Ascending aorta (tissue), 2 donors: ENCODE measurements at regions not wholly inside any gene's neighbourhood (a gene's known extent, or its start where the extent isn't known, plus 50 kb on each side); places are given as distances from the start of the nearest gene placed in this dataset.

Experiments
- DNase-seq, 2 donors: peaks; one replicate each; pipeline ENCODE4 v3.0.0-alpha.2; 2019; ENCODE audit warnings: low spot score in 2 of 2
- H3K27ac ChIP-seq, 2 donors: fragments of 200-600 bp; sonication (generic); one replicate each; pipeline ENCODE4 v1.5.1; 2016 to 2017; ENCODE audit warnings: mild to moderate bottlenecking in 1 of 2
- H3K27me3 ChIP-seq: fragments of 200-600 bp; sonication (generic); one replicate; pipeline ENCODE4 v1.5.1; 2017
- H3K36me3 ChIP-seq, 2 donors: fragments of 200-600 bp; sonication (generic); one replicate each; pipeline ENCODE4 v1.5.1; 2016
- H3K4me1 ChIP-seq, 2 donors: fragments of 200-600 bp; sonication (generic); one replicate each; pipeline ENCODE4 v1.5.1; 2016 to 2017; ENCODE audit warnings: mild to moderate bottlenecking in 1 of 2
- H3K4me3 ChIP-seq, 2 donors: fragments of 200-600 bp; sonication (generic); one replicate each; pipeline ENCODE4 v1.5.1; 2016 to 2017; ENCODE audit warnings: mild to moderate bottlenecking in 1 of 2
- H3K9me3 ChIP-seq, 2 donors: fragments of 200-600 bp; sonication (generic); one replicate each; pipeline ENCODE4 v1.5.1; 2016
- intact Hi-C: fragments of 100-400 bp; cut with DNase I; formaldehyde crosslinking; loops from one replicate; pipeline ENCODE4 v1.15.1; 2023
- TF ChIP-seq, protein P1 (sequence below), 3 experiments: fragments of 200-600 bp in 2 of 3; fragments of 450-650 bp in 1 of 3; sonication (generic) in 2 of 3; IDR thresholded peaks; one replicate each; pipeline ENCODE4 v1.5.1; 2016 to 2019; ENCODE audit warnings: antibody characterized with exemption in 3 of 3, mild to moderate bottlenecking in 1 of 3, moderate library complexity in 1 of 3

- no peaks in the 10 kb centered on the region for H3K4me1 ChIP-seq
- intact Hi-C loops, result no loop called here
- no peaks in the 10 kb centered on the region for H3K9me3 ChIP-seq
- H3K27ac ChIP-seq, result no peak overlapping the region
- no peak overlapping the region for H3K4me3 ChIP-seq
- TF ChIP-seq, protein P1, sequence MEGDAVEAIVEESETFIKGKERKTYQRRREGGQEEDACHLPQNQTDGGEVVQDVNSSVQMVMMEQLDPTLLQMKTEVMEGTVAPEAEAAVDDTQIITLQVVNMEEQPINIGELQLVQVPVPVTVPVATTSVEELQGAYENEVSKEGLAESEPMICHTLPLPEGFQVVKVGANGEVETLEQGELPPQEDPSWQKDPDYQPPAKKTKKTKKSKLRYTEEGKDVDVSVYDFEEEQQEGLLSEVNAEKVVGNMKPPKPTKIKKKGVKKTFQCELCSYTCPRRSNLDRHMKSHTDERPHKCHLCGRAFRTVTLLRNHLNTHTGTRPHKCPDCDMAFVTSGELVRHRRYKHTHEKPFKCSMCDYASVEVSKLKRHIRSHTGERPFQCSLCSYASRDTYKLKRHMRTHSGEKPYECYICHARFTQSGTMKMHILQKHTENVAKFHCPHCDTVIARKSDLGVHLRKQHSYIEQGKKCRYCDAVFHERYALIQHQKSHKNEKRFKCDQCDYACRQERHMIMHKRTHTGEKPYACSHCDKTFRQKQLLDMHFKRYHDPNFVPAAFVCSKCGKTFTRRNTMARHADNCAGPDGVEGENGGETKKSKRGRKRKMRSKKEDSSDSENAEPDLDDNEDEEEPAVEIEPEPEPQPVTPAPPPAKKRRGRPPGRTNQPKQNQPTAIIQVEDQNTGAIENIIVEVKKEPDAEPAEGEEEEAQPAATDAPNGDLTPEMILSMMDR (IDR thresholded peaks at IDR 0.05), result no peak
- no peaks in the 10 kb centered on the region for H3K36me3 ChIP-seq
- no peaks in the 10 kb centered on the region for H3K27me3 ChIP-seq
- DNase-seq, result no peak
Observed at GRCh38 chr22:34849965-34850364, 216.0 kb upstream of the ISX start.

DNA sequence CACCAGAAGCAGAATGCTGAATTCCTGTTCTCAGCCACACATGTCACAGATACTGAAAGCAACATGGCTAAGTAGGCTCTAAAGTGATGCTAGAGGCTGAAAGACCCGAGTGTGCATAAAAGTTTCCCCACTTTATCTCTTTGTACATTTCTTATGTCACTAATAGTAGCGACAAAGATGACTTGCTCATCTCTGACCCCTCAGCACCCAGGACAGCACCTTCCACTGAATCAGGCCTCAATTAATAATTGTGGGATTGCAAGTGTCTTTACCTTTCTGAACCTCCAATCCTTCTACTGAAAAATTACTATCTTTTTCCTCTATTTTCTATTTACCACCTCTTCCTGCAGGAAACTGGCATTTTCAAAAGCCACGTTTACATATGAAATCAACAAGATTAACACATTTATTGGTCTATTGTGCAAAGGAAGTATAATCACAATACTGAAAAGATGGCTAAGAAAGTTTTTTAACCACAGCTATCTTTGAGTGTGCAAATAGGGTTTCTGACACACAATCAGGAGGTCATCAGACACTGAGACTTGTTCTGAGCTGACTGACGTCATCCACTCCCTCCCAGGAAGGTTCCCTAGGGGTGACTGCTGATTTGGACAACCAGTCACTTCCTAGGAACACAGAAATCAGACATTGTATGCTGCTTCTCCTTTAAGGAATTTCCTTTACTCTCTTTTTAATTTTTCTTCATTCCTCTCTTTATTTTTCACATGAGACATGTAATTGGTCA, 213.9 kb upstream of the ISX start:
- no peak for DNase-seq
- intact Hi-C loops, result no loop called here
- H3K27me3 ChIP-seq, result no peaks in the 10 kb centered on the region
- H3K9me3 ChIP-seq, result no peaks in the 10 kb centered on the region
- no peak overlapping the region for H3K4me3 ChIP-seq
- no peaks in the 10 kb centered on the region for H3K36me3 ChIP-seq
- H3K4me1 ChIP-seq, result no peaks in the 10 kb centered on the region
- H3K27ac ChIP-seq, result no peak overlapping the region
- TF ChIP-seq, protein P1 (IDR thresholded peaks at IDR 0.05), result no peak

- no peak overlapping the region for H3K27ac ChIP-seq
- intact Hi-C loops, result no loop called here
- no peaks in the 10 kb centered on the region for H3K4me1 ChIP-seq
- no peaks in the 10 kb centered on the region for H3K36me3 ChIP-seq
- no peak overlapping the region for H3K4me3 ChIP-seq
- TF ChIP-seq, protein P1 (IDR thresholded peaks at IDR 0.05), result no peak
- H3K27me3 ChIP-seq, result no peaks in the 10 kb centered on the region
- no peak for DNase-seq
- peaks cover 0 to 7% of the 10 kb centered on the region in 2 donors for H3K9me3 ChIP-seq
Observed at GRCh38 chr22:34855471-34855870, 210.5 kb upstream of the ISX start.

GRCh38 chr22:34858066-34858465, 207.9 kb upstream of the ISX start:
- TF ChIP-seq, protein P1 (IDR thresholded peaks at IDR 0.05), result no peak
- intact Hi-C loops, result no loop called here
- Histone ChIP-seq H3K27ac (no peak overlapping the region), H3K27me3 (no peaks in the 10 kb centered on the region), H3K36me3 (no peaks in the 10 kb centered on the region), H3K4me3 (no peak overlapping the region), H3K9me3 (peaks cover 0 to 7% of the 10 kb centered on the region in 2 donors), H3K4me1 (no peaks in the 10 kb centered on the region)
- no peak for DNase-seq

DNA sequence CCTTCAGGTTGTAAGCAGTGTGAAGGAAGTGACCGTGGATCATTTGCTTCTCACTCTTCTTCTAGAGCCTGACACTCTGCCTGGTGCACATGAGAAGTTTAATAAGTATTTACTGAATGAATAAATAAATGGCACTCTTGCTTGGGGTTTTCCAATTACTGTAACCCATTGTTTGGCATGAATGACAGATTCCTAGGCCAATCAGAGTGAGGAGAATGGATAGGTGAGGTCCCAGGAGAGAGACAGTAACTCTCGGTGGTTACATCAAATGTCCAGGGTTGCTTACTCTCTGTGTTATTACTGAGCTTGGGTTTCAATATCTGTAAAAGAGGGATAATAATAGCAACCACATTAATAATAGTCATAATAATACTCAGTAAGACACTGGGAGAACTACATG, 204.2 kb upstream of the ISX start:
- no peak for DNase-seq
- no peak overlapping the region for H3K27ac ChIP-seq
- no peaks in the 10 kb centered on the region for H3K4me1 ChIP-seq
- no peaks in the 10 kb centered on the region for H3K27me3 ChIP-seq
- TF ChIP-seq, protein P1 (IDR thresholded peaks at IDR 0.05), result no peak
- H3K4me3 ChIP-seq, result no peak overlapping the region
- intact Hi-C loops, result no loop called here
- H3K9me3 ChIP-seq, result peaks cover 0 to 7% of the 10 kb centered on the region in 2 donors
- no peaks in the 10 kb centered on the region for H3K36me3 ChIP-seq
